ENCODE measurements at regions not wholly inside any gene's neighbourhood (a gene's known extent, or its start where the extent isn't known, plus 50 kb on each side); places are given as distances from the start of the nearest gene placed in this dataset.
"Not testable (repeated sequence)": the region's sequence is repeated elsewhere in the genome, so short reads cannot be mapped to it uniquely, and the experiment has no call there.

GRCh38 chrX:77085372-77085771 is 361.8 kb upstream of the FGF16 start:
- DNase-seq (ENCODE audit: low read depth): no peak
- no peak for TF ChIP-seq CTCF (conservative IDR thresholded peaks at IDR 0.05; ENCODE audit: low read depth, low read length)
- no peak overlapping the region for H3K4me3 ChIP-seq (ENCODE audit: low read depth, low read length)

- no peak overlapping the region for H3K4me3 ChIP-seq (ENCODE audit: low read depth, low read length)
- TF ChIP-seq CTCF (conservative IDR thresholded peaks at IDR 0.05; ENCODE audit: low read depth, low read length): no peak
- peak; percentile 23 for DNase-seq (ENCODE audit: low read depth)
Measured at GRCh38 chrX:77087529-77088169, 359.5 kb upstream of the FGF16 start.

- DNase-seq (ENCODE audit: low read depth): no peak
- no peak for TF ChIP-seq CTCF (conservative IDR thresholded peaks at IDR 0.05; ENCODE audit: low read depth, low read length)
- no peak overlapping the region for H3K4me3 ChIP-seq (ENCODE audit: low read depth, low read length)
Measured at GRCh38 chrX:77088233-77088632, 359.0 kb upstream of the FGF16 start.

- no peak for DNase-seq (ENCODE audit: low read depth)
- TF ChIP-seq CTCF (conservative IDR thresholded peaks at IDR 0.05; ENCODE audit: low read depth, low read length): no peak
- no peak overlapping the region for H3K4me3 ChIP-seq (ENCODE audit: low read depth, low read length)
Measured at GRCh38 chrX:77114501-77114900, 332.7 kb upstream of the FGF16 start.

GRCh38 chrX:77118686-77119085 is 328.5 kb upstream of the FGF16 start:
- H3K4me3 ChIP-seq (ENCODE audit: low read depth, low read length): no peak overlapping the region
- DNase-seq (ENCODE audit: low read depth): no peak
- no peak for TF ChIP-seq CTCF (conservative IDR thresholded peaks at IDR 0.05; ENCODE audit: low read depth, low read length)

- no peak overlapping the region for H3K4me3 ChIP-seq (ENCODE audit: low read depth, low read length)
- DNase-seq (ENCODE audit: low read depth): no peak
- no peak for TF ChIP-seq CTCF (conservative IDR thresholded peaks at IDR 0.05; ENCODE audit: low read depth, low read length)
Measured at GRCh38 chrX:77119706-77120105, 327.5 kb upstream of the FGF16 start.

- H3K4me3 ChIP-seq (ENCODE audit: low read depth, low read length); DNase-seq (ENCODE audit: low read depth): not testable (repeated sequence)
Measured at GRCh38 chrX:77123917-77124316, 323.3 kb upstream of the FGF16 start.

- not testable (repeated sequence) for DNase-seq (ENCODE audit: low read depth); H3K4me3 ChIP-seq (ENCODE audit: low read depth, low read length)
Measured at GRCh38 chrX:77127571-77127970, 319.6 kb upstream of the FGF16 start.
